Activated CD8-positive, alpha-beta memory T cell treated with anti-CD3 and anti-CD28 coated beads, Interleukin-2, amount 50 U/mL, for 24 hours (primary cell): ENCODE measurements at regions not wholly inside any gene's neighbourhood (a gene's known extent, or its start where the extent isn't known, plus 50 kb on each side); places are given as distances from the start of the nearest gene placed in this dataset.
"Not testable (repeated sequence)": the region's sequence is repeated elsewhere in the genome, so short reads cannot be mapped to it uniquely, and the experiment has no call there.

Experiments
- DNase-seq: peaks from one replicate; pipeline ENCODE4 v3.0.0-alpha.2; 2020; ENCODE audit errors: extremely low read depth

DNA sequence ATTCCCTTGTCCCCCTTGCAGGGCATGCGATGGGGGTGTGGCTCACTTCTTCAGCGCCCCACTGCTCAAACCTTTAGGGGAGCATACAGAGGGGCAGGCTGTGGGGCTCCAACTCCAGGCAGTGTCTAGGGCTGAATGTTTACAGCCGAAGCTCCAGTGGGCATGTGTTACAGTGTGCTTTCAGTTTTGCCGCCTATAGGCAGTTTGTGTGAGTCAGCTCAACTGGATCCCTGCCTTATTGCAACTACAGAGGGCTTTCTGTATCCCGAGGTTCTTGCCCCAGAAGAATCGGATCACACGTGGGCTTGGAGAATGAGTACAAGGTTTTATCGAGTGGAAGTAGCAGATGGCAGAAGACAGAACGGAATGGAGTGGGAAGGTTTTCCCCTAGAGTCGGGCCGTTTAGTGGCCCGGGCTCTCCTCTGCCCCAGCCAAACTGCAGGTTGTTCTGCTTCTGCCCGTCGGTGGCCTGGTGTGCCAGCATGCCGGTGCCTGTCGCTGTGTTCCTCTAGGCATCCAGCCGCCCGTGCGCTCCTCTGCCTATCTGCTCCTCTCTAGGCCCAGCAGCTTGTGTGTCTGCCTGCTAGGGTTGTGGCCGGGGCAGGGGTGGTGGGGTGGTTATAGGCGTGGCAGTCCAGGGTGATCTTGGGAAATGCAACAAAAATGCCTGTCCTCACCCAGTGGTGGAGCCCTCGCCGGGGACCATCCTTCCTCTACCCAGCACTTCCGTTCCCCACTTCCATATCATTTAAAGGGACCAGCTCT, 435.9 kb upstream of the SGCG start:
- no peak for DNase-seq

DNA sequence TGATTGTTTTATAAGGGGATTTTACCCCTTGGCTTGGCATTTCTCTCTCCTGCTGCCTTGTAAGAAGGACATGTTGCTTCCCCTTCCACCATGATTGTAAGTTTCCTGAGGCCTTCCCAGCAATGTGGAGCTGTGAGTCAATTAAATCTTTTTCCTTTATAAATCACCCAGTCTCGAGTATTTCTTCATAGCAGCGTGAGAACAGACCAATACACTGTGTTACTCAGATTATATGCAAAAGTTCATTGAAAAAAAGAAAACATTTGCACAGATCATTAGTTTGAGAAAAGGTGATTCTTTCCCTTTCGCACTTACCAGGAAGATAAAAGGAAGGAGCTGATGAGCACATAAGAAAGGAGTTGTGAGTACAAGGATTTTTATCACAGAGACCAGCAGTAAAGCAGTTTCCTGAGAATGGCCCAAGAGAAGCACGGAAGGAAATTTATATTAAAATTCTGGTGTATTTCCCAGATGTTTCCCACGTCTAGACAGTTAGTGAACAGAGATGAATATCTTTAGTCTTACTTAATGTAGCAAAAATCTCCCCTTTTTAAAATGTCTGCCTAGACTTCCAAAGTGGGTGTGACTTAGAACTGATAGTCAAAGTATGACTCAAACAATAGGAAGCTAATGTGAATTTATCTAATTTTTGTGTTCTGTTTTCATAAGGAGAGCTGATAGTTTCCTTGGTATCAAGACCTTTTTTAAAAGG, 431.8 kb upstream of the SGCG start:
- DNase-seq: no peak

DNA sequence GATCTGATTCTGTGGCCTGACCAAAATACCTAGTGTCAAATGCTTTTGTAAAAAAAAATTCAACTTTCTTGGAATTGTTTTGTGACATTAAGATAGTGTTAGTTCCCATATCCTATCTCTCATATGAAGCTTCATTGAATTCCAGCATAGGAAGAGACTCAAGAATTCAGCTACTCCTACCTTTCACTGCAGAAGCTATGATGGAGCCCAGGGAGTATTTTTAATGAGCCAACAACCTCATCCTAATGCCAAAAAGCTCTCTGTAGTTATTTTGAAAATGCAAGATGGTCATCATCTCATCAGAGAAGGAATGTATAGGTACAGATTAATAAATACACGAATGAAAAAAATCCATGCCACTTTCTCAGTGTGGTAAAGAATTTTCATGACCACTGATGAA, 431.2 kb upstream of the SGCG start:
- DNase-seq: no peak

DNA sequence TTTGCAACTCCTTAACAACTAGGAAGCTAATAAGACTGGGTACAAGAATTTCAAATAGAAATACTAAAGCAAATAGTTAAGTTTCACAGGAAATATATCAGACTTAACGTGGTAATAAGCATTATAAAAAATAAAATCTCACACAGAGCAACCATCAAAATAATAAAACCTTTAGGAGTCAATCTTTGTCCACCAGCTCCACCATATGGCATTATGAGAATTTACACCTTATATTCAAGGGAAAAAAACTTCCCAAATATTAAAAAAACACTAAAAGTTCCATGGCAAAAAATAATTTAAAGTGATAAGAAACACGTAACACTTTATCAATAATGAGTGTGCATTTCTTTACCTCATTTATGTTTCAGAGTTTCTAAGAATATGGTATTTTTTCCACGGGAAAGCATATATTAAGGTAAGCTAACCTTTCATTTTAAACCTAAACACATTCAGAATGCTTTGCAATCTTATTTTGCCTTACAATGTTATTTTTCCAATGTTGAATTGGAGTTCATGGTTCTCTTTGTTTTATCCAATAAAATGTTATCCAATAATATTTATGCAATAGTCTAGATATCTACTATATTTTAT, 423.2 kb upstream of the SGCG start:
- DNase-seq: no peak

DNA sequence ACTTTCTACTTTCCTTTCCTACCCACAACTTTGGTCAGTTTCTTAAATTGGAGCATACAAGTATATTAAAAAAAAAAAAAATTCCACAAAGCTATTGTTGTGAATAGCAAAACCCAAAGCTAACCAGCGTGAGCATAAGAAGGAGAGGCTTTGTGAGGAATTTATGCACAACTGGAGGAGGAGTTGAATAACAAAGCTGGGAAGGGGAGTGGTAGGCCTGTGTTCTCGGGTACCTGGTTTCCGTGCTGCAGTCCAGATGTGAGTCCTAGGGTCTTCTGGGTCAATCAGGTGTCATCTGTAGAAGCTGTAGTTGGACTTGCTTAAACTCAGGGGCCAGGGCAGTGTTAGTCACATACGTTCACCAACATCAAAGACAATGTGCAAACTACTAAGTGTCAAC, 422.5 kb upstream of the SGCG start:
- DNase-seq: no peak

DNA sequence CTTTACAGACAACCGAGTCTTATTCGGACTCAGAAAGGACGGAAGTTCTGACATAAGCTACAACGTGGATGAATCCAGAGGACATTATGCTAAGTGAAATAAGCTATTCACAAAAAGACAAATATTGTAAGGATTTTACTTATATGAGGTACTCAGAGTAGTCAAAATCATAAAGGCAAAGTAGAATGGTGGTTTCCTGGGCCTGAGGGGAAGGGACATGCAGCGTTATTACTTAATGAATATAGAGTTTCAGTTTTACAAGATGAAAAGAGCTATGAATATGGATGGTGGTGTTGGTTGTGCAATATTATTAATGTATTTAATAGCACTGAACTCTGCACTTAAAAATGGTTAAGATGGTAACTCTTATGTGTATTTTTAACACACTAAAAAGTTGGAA, 419.1 kb upstream of the SGCG start:
- no peak for DNase-seq

DNA sequence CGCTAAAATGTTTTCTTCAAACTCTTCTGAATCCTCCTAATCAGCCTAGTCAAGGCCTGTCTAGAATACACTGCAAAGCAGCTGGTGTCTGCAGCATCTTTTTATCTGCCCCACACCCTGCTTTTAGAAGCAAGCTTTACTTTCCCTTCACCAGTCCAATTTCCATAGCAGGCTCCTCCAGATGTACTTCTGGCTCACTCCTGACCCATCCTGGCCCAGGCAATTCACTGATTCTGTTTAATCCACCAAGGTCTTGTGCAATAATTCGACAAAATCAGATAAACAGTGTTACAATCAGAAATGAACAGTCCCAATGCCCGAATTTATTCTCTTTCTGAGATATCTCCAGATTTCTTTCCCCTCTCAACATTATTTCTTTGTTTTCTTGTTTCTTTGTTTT, 415.2 kb upstream of the SGCG start:
- DNase-seq: no peak

DNA sequence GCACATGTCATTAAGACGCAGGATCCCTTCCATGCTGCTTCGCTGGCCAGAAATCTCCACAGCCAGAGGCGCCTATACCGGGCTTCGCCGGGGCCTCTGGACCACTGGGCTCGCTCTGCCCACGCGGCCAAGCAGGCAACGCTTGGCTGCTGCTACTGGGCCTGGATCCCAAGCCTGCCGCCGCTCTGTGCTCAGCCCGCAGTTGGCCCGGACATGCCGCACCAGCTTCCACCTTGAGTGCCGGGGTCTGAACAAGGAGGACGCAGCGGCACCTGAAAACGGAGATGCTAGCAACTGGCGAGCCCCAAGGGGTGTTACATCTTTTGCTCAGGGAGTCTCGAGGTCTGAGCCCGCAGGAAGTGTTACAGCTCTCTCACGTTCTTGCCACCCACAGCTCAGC, 409.9 kb upstream of the SGCG start:
- DNase-seq: no peak

DNA sequence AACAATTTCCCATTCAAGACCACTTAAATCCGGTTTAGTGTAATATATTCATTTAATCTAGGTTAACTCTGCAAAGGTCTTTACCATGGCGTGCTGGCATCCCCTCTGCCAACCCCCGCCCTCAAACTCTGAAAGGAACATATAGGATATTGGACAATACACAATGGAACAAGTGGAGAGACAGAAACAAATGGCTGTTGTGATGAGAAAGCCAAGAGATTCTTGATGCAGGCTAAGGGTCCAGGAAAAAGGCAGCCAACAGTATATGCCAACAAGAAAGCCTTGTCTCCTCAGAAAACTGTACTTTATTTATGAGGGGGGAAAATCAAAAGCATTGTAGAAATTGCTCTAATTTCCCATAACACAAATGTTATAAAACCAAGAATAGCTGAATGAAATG, 407.3 kb upstream of the SGCG start:
- no peak for DNase-seq

DNA sequence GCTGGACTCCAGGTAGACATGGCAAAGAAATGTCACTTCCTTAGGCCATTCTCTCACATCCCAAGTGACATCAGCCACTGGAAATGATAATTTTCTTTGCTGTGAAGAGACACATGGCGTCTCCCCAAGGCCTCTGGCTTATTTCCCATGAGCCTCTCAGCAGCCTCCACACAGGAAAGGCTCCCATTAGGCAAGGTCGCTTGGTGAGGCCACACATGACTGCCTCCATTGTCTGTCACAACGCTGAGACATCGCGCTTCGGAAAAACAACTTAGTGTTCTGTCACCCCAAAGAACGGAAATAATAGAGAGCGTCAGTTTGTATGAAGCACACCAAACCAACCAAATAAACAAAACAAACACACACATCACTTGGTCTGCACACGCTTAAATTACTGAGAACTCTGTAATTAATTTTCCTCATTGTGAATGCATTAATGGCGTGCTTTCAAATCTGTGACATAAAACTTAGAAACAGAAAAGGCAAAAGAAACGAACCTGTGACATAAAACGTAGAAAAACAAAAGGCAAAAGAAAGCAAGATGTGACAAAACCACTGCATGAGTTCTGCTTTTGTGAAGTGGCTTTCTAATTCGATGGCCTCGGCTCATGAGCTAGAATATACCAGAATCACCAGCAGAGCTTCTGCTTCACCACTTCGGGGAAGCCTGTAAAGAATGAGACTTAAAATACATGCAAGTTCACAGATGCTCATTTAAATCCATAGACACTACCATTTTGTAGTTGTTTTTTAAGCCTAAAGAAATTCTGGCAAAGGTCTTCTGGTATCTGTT, 404.2 kb upstream of the SGCG start:
- DNase-seq: no peak

DNA sequence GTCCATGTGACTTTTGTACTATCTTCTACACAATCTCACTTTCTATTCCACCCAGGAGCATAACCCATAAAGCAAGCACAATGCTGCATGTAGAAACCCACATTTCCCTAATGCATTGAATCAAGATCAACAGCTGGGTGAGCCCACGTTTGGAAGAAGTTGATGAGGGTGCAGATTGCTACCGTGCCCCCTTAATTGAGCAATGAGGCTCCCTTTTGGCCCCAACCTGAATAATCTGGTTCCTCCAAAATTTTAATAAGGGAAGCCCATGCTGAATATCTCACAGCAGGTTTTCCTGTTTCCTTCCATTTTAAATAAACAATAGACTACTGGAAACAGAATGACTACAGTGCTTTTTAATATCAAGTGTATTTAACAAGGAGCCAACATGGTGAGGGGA, 403.6 kb upstream of the SGCG start:
- no peak for DNase-seq

DNA sequence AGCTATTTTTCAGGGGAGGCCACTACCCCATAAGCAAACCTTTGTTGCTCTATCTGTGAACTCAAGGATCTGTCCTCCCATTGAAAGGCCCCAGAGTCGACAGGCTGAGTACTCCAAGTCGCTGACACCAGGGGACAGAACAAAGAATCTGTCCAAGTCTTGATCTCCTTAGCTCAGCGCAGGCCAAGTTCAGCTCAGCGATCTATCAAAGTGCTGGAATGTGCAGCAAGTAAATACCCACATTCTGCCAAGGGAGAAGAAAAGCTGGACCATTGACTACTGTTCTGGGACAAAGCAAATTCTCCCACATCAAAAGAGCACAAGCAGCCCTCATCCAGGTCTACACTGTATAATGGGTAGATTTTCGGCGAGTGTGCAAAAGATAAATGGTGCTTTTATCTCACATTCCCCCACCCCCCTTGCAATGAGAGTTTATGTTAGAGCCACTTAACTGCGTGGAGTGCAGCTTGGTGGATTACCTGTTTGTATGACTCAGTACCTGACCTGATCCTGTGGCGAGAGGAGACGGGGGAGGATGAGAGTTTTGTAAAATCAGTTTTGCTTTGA, 391.7 kb upstream of the SGCG start:
- DNase-seq: no peak

DNA sequence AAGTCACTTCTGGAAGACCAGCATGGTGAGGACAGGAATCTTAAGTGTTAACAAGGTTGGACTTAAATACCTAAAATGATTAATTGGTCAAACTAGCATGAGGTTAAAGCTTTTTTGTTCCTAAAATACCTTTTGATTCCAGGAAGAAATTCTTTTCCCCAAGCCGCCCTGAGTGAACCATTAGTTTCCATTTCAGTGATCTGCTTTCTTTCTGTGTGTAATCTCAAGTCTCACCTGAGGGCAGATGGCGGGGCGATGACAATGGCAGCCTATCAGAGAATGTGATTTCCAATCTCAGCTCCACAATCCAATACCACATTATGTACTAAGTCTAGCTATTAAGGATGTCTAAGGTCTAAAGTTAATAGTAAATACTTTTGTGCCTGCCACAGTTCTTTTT, 390.9 kb upstream of the SGCG start:
- DNase-seq: no peak

DNA sequence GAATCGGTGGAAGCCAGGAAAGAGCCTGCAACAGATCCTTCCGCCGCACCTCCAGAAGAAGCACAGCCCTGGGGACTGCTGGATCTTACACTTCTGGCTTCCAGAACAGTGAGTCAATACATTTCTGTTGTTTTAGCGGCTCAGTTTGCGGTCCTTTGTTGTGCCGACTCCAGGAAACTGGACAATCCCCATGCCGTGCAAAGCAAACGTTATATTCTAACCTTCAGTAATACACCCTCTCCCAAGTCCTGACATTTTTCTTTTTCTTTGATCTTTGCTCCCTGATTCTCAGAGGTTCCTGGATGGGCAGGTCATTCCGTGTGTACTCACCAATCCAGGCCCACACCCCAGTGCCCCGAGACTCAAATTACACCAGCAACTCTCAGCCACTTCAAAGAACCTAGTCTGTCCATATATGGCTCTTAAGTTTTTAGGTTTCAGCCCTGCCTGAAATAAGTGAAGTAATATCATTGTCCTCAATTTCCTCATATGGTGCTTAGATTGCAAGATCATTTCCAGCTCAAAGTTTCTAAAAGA, 387.1 kb upstream of the SGCG start:
- no peak for DNase-seq

DNA sequence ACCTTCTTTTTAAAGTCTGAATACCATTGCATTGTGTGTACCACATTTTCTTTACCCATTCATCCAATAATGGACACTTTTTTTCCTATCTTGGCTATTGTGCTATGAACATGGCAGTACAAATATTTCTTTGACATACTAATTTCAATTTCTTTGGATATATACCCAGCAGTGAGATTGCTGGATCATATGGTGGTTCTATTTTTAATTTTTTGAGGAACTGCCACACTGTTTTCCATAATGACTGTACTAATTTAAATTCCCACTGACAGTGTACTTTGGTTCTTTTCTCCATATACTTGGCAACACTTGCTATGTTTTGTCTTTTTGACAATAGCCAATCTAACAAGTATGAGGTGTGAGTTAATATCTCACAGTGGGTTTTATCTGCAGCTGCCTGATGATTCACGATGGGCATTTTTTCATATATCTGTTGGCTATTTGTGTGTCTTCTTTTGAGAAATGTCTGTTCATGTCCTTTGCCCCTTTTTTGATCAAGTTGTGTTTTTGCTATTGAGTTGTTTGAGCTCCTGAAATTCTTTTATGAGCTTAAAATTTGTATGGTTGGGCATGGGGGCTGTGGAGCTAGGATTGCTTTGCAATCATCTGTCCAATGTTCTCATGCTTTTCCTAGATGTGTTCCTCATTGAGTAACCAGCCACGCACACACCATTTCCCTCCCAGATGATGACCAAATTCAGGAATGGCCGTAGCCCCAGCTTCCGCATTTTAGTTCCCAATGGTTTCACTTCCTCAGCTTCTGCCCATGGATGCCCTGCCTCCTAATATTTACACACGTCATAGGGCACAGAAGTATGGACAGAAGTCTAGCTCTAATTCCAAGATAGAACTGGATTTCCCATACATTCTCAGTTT, 380.0 kb upstream of the SGCG start:
- no peak for DNase-seq

DNA sequence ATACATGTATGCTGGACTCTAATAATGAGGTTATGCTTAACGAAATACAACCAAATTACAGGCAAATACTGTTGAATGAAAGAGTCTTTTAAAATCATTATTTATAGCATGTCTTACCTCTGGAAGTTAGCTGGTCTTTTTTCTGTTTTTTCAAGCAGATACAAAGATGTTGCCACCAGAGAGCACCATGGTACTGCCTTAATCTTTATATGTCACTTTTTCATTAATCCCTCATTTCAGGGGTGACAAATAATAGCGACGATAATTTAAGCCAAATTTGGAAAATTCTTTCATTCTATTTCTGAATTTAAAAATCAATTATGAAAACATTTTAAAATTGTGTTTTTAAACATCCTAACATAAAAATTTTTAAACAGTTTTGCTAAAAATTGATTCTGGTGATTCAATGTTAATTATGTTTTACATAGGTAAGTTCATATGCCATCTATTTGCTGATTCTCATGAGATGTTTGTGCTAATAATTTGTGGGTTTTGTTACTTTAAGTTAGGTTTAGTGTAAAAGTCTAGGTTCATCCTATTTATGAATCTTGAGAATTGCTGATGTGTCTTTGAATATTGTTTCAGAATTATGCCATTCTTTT, 379.3 kb upstream of the SGCG start:
- DNase-seq: no peak

DNA sequence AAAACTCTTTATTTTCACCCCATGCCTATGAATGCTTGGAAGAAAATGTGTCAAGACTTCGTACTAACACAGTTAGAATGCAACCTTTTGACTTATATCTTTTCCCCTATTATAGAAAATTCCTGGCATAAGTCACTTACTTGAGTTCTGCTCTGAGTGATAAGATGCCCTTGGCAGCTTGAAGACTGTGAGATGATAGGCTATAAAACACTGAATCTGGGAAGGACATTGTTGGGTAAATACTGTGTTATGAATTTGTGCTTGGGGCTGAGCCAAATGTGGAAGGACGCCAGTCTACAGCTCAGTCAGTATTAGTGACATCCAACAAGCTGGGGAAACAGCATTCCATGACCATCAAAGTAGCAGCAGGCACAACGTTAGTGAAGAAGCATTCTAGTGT, 368.0 kb upstream of the SGCG start:
- no peak for DNase-seq

DNA sequence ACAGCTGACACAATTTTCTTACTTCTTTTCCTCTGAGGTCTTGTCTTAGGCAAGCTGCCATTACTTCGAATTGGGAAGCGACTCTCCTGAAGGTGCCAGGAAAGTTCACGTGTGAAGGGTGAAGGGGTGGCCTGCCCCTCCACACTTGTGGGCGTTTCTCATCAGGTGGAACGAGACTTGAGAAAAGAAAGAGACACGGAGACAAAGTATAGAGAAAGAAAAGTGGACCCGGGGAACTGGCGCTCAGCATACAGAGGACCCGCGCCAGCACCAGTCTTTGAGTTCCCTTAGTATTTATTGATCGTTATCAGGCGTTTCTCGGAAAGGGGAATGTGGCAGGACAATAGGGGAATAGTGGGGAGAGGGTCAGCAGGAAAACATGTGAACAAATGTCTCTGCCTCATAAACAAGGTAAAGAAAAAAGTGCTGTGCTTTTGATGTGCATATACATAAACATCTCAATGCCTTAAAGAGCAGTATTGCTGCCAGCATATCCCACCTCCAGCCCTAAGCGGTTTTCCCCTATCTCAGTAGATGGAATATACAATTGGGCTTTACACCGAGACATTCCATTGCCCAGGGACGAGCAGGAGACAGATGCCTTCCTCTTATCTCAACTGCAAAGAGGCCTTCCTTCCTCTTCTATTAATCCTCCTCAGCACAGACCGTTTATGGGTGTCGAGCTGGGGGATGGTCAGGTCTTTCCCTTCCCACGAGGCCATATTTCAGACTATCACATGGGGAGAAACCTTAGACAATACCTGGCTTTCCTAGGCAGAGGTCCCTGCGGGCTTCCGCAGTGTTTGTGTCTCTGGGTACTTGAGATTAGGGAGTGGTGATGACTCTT, 367.0 kb upstream of the SGCG start:
- not testable (repeated sequence) for DNase-seq

DNA sequence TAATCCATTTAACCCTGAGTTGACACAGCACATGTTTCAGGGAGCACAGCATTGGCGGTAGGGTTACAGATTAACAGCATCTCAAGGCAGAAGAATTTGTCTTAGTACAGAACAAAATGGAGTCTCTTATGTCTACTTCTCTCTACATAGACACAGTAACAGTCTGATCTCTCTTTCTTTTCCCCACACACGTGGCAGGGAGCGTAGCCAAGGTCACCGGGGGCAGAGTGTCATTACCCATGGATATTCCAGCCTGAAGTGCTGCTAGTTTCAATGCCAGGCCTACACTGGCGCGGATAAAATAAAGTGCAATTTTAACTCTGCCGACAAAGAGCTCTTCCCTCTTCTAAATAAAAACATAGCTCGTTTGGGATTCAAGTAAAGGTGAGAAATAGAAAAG, 366.3 kb upstream of the SGCG start:
- not testable (repeated sequence) for DNase-seq
